Psoas muscle (tissue), 7 donors: ENCODE measurements at regions not wholly inside any gene's neighbourhood (a gene's known extent, or its start where the extent isn't known, plus 50 kb on each side); places are given as distances from the start of the nearest gene placed in this dataset.

ENCODE experiments used
- ATAC-seq, 4 donors: fragments of 200-7000 bp; cut with Tn5 transposase; one replicate each; pipeline ENCODE4 v1.9.1; 2020; ENCODE audit warnings: moderate library complexity in 3 of 4, mild to moderate bottlenecking in 2 of 4
- DNase-seq, 2 donors: peaks; one replicate each; pipeline ENCODE4 v3.0.0-alpha.2; 2020
- H3K27ac ChIP-seq: fragments of 200-600 bp; one replicate; pipeline ENCODE4 v1.8.0; 2022
- H3K27me3 ChIP-seq, 3 donors: fragments of 200-600 bp in 1 of 3; one replicate each; pipeline versions ENCODE4 v1.6.1 to v1.8.0; 2013 to 2022; ENCODE audit warnings: low read length in 2 of 3, mild to moderate bottlenecking in 2 of 3, moderate library complexity in 1 of 3; ENCODE audit not compliant: insufficient read depth in 3 of 3
- H3K36me3 ChIP-seq, 2 donors: fragments of 200-600 bp in 1 of 2; one replicate each; pipeline versions ENCODE4 v1.6.1 to v1.8.0; 2013 to 2022; ENCODE audit warnings: low read depth in 1 of 2, mild to moderate bottlenecking in 1 of 2, moderate library complexity in 1 of 2; ENCODE audit not compliant: insufficient read depth in 1 of 2
- H3K4me1 ChIP-seq: fragments of 200-600 bp; one replicate; pipeline ENCODE4 v1.8.0; 2022
- H3K4me3 ChIP-seq: fragments of 200-600 bp; one replicate; pipeline ENCODE4 v1.8.0; 2022; ENCODE audit warnings: mild to moderate bottlenecking
- H3K9me3 ChIP-seq: fragments of 200-600 bp; one replicate; pipeline ENCODE4 v1.8.0; 2022
- WGBS, 3 donors: extraction: QIAGEN DNeasy Blood & Tissue Kit; methylation state at CpG; one replicate each; pipeline versions ENCODE4 v1.1.6 to v1.1.7; 2013; 5-methylcytosine and 5-hydroxymethylcytosine counted together
- intact Hi-C, 2 donors: fragments of 100-400 bp; cut with DNase I; formaldehyde crosslinking; loops; one replicate each; pipeline versions ENCODE4 v1.11.0 to v1.14.2; 2022
- TF ChIP-seq, protein P1 (sequence below): fragments of 200-600 bp; IDR thresholded peaks from one replicate; pipeline ENCODE4 v1.8.0; 2022; ENCODE audit warnings: antibody characterized with exemption
- donor health status: healthy with polysubstance abuse.
- donor health status: DM: no; HTN: no; CAD: no; lungs with moderate emphysema.
- donor health status: Bipolar disorder and iron deficiency.
- donor health status: healthy.
- donor health status: DM: yes; HTN: yes; CAD: no.
- donor health status: DM: no; HTN: no; CAD: no.
- donor health status: DM: yes; HTN: yes; CAD: no.

- no peaks in the 10 kb centered on the region for H3K4me1 ChIP-seq
- H3K4me3 ChIP-seq: no peak overlapping the region
- no peak overlapping the region for H3K27ac ChIP-seq
- 32 to 38% (median 34%) methylated on average over 5 of the region's 5 CpGs for WGBS, 3 donors
- DNase-seq (no peak), ATAC-seq (no peak)
- H3K9me3 ChIP-seq: no peaks in the 10 kb centered on the region
- intact Hi-C loops: no loop called here
- TF ChIP-seq, protein P1, sequence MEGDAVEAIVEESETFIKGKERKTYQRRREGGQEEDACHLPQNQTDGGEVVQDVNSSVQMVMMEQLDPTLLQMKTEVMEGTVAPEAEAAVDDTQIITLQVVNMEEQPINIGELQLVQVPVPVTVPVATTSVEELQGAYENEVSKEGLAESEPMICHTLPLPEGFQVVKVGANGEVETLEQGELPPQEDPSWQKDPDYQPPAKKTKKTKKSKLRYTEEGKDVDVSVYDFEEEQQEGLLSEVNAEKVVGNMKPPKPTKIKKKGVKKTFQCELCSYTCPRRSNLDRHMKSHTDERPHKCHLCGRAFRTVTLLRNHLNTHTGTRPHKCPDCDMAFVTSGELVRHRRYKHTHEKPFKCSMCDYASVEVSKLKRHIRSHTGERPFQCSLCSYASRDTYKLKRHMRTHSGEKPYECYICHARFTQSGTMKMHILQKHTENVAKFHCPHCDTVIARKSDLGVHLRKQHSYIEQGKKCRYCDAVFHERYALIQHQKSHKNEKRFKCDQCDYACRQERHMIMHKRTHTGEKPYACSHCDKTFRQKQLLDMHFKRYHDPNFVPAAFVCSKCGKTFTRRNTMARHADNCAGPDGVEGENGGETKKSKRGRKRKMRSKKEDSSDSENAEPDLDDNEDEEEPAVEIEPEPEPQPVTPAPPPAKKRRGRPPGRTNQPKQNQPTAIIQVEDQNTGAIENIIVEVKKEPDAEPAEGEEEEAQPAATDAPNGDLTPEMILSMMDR: no peak
- H3K27me3 ChIP-seq: no peaks in the 10 kb centered on the region
- no peaks in the 10 kb centered on the region for H3K36me3 ChIP-seq
Measured at GRCh38 chr2:66080127-66080526, 354.8 kb upstream of the MEIS1 start.

DNA sequence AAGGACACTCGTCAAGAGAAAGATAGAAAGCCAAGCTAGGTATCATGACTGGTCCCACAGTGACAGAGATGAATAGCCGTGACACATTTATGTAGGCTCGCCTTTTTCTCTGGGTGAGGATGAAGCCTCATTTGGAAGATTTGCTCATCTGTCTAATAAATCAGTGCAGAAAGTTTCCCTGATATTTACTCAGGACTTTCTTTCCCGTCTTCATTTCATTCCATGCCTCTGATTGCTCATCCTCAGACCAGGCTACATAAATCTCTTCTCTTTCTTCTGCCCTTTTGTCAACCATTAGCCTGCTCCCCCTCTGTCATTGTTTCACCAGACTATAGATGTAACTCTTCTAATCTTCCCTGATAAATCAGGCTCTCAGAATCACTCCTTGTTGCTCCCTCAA lies 361.8 kb upstream of the MEIS1 start:
- Histone ChIP-seq H3K27ac (no peak overlapping the region), H3K4me1 (no peaks in the 10 kb centered on the region), H3K4me3 (no peak overlapping the region), H3K27me3 (no peaks in the 10 kb centered on the region), H3K9me3 (no peaks in the 10 kb centered on the region), H3K36me3 (no peaks in the 10 kb centered on the region)
- DNase-seq: no peak
- intact Hi-C loops: no loop called here
- ATAC-seq: no peak
- 68 to 76% (median 72%) methylated on average over 4 of the region's 4 CpGs for WGBS, 3 donors
- TF ChIP-seq, protein P1: no peak

GRCh38 chr2:66070721-66071602 lies 364.0 kb upstream of the MEIS1 start:
- TF ChIP-seq, protein P1: no peak
- no peaks in the 10 kb centered on the region for H3K9me3 ChIP-seq
- H3K36me3 ChIP-seq: no peaks in the 10 kb centered on the region
- DNase-seq: no peak
- H3K27me3 ChIP-seq: no peaks in the 10 kb centered on the region
- no peak for ATAC-seq
- WGBS, 3 donors: 75 to 82% (median 77%) methylated on average over 21 of the region's 21 CpGs
- H3K4me3 ChIP-seq: no peak overlapping the region
- H3K4me1 ChIP-seq: no peaks in the 10 kb centered on the region
- no peak overlapping the region for H3K27ac ChIP-seq
- intact Hi-C loops: no loop called here

GRCh38 chr2:66069937-66070720 lies 364.8 kb upstream of the MEIS1 start:
- no peak overlapping the region for H3K4me3 ChIP-seq
- WGBS, 3 donors: 94 to 96% (median 94%) methylated on average over 2 of the region's 2 CpGs
- TF ChIP-seq, protein P1: no peak

More at GRCh38 chr2:66069937-66070720, 364.8 kb upstream of the MEIS1 start:
- Histone ChIP-seq H3K9me3 (no peaks in the 10 kb centered on the region), H3K4me1 (no peaks in the 10 kb centered on the region), H3K27me3 (no peaks in the 10 kb centered on the region), H3K27ac (no peak overlapping the region), H3K36me3 (no peaks in the 10 kb centered on the region)
- intact Hi-C loops: no loop called here
- DNase-seq: no peak
- ATAC-seq: no peak
